ENCODE measurements at regions not wholly inside any gene's neighbourhood (a gene's known extent, or its start where the extent isn't known, plus 50 kb on each side); places are given as distances from the start of the nearest gene placed in this dataset.

- no peak for TF ChIP-seq CTCF (IDR thresholded peaks at IDR 0.05)
- no peak for TF ChIP-seq POLR2A (IDR thresholded peaks at IDR 0.05)
These were observed 95.7 kb downstream of the SCP2D1 start for GRCh38 chr20:18909254-18909653.

Data from lower leg skin (tissue), 3 donors.